ENCODE measurements at regions not wholly inside any gene's neighbourhood (a gene's known extent, or its start where the extent isn't known, plus 50 kb on each side); places are given as distances from the start of the nearest gene placed in this dataset.
"Not testable (repeated sequence)": the region's sequence is repeated elsewhere in the genome, so short reads cannot be mapped to it uniquely, and the experiment has no call there.

DNA sequence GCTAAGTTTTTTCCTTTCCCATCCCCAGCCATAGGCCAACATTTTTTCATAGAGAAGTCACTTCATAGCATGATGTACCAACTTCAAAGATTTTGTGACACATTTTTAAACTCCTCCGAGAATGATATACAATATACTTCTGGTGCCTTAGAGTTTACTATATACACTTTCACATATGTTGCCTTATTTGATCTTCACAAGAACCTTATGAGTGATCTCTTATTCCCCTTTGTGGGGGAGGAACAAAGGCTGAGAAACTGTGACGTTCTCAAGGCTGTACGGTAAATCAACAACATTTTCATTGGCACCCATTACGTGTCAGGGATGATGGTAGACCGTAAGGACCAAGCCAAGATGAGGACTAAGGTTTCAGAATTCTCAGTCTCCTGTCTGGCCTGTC, 130.0 kb downstream of the RFPL4B start:
- H3K36me3 ChIP-seq = no peaks in the 10 kb centered on the region

DNA sequence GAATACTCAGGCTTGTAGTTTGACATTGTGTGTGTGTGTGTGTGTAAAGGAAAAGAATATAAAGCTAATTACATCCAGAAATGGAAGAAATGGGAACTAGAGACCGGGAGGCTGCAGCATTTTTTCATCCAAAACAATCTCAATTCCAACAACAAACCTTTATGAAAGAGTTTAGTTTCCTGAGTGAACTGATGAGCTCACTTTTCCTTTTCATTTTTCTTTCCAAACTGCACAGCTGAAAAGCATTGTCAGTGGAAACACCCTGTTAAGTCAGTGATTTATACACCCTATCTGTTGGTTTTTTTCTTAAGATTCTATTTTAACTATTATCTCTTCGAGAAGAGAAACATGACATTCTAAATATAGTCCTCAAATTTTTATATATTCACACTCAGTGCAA, 130.9 kb downstream of the RFPL4B start:
- H3K9me3 ChIP-seq = no peaks in the 10 kb centered on the region
- no peaks in the 10 kb centered on the region for H3K4me1 ChIP-seq
- no peaks in the 10 kb centered on the region for H3K36me3 ChIP-seq
- no peak overlapping the region for H3K27ac ChIP-seq
- no peak for DNase-seq
- no peak overlapping the region for H3K4me3 ChIP-seq
- TF ChIP-seq, protein P1, sequence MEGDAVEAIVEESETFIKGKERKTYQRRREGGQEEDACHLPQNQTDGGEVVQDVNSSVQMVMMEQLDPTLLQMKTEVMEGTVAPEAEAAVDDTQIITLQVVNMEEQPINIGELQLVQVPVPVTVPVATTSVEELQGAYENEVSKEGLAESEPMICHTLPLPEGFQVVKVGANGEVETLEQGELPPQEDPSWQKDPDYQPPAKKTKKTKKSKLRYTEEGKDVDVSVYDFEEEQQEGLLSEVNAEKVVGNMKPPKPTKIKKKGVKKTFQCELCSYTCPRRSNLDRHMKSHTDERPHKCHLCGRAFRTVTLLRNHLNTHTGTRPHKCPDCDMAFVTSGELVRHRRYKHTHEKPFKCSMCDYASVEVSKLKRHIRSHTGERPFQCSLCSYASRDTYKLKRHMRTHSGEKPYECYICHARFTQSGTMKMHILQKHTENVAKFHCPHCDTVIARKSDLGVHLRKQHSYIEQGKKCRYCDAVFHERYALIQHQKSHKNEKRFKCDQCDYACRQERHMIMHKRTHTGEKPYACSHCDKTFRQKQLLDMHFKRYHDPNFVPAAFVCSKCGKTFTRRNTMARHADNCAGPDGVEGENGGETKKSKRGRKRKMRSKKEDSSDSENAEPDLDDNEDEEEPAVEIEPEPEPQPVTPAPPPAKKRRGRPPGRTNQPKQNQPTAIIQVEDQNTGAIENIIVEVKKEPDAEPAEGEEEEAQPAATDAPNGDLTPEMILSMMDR (IDR thresholded peaks at IDR 0.05) = no peak
- no peak for TF ChIP-seq POLR2A (IDR thresholded peaks at IDR 0.05)
- intact Hi-C loops (cut with DNase I; ENCODE audit: low total_unique reads) = no loop called here
- no peaks in the 10 kb centered on the region for H3K27me3 ChIP-seq

More for the DNA sequence above, 130.0 kb downstream of the RFPL4B start:
- no peak for DNase-seq
- Histone ChIP-seq H3K27me3 (no peaks in the 10 kb centered on the region), H3K27ac (no peak overlapping the region), H3K9me3 (no peaks in the 10 kb centered on the region), H3K4me3 (no peak overlapping the region), H3K4me1 (no peaks in the 10 kb centered on the region)
- intact Hi-C loops (cut with DNase I; ENCODE audit: low total_unique reads) = no loop called here
- TF ChIP-seq, protein P1 (IDR thresholded peaks at IDR 0.05) = no peak
- no peak for TF ChIP-seq POLR2A (IDR thresholded peaks at IDR 0.05)

DNA sequence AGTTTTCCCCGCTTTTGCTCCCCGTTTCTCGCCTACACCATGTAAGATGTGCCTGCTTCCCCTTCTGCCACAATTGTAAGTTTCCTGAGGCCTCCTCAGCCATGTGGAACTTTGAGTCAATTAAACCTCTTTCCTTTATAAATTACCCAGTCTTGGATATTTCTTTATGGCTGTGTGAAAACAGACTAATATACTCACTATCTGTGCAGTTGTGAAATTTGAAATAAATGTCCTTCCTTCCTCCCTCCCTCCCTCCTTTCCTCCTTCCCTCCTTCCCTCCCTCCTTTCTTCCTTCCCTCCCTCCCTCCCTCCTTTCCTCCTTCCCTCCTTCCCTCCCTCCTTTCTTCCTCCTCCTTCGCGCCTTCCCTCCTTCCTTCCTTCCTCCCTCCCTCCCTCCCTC, 132.8 kb downstream of the RFPL4B start:
- H3K4me1 ChIP-seq; H3K27me3 ChIP-seq; H3K9me3 ChIP-seq; H3K27ac ChIP-seq; H3K36me3 ChIP-seq; DNase-seq; H3K4me3 ChIP-seq; intact Hi-C loops (cut with DNase I; ENCODE audit: low total_unique reads): not testable (repeated sequence)

DNA sequence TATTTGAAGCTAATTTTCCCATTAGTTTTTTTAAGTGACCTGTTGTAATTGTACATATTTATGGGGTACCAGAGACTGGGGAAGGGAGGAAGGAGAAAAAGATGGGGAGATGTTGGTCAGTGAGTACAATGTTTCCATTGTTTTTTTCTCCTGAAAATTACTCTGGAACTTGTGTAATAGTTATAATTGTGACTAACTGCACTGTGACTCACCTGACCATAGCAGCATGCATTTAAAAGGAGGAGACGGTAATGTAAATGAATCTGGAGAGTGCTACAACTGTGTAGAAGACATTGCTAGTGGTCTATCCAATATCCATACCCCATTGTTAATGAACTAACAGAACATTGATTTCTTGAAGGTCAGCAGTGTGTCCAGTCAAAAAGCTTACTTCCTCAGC, 133.4 kb downstream of the RFPL4B start:
- no peak for DNase-seq
- Histone ChIP-seq H3K27ac (no peak overlapping the region), H3K27me3 (no peaks in the 10 kb centered on the region), H3K36me3 (no peaks in the 10 kb centered on the region), H3K4me3 (no peak overlapping the region), H3K4me1 (no peaks in the 10 kb centered on the region), H3K9me3 (no peaks in the 10 kb centered on the region)
- intact Hi-C loops (cut with DNase I; ENCODE audit: low total_unique reads) = no loop called here
- TF ChIP-seq POLR2A (IDR thresholded peaks at IDR 0.05) = no peak
- TF ChIP-seq, protein P1 (IDR thresholded peaks at IDR 0.05) = no peak

DNA sequence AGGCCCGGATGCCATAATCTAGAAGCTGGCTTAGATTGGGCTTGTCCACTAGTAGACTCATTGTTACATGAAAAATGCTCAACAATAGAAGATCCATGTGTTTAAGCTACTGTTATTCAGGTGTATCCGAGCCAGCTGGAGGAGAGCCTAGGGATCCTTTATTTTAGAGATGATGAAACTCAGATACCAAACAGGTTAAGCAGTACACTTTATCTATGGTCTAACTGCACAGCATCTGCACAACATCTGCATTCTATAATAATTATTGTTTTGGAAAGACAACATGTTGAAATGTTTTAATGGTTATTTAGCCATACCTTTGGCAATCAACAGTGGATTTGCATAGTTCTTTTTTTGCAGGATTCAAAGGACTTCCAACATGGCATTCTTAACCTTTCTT, 134.1 kb downstream of the RFPL4B start:
- no peak overlapping the region for H3K4me3 ChIP-seq
- TF ChIP-seq POLR2A (IDR thresholded peaks at IDR 0.05) = no peak
- TF ChIP-seq, protein P1 (IDR thresholded peaks at IDR 0.05) = no peak
- intact Hi-C loops (cut with DNase I; ENCODE audit: low total_unique reads) = no loop called here
- H3K9me3 ChIP-seq = no peaks in the 10 kb centered on the region
- no peaks in the 10 kb centered on the region for H3K27me3 ChIP-seq
- no peaks in the 10 kb centered on the region for H3K36me3 ChIP-seq
- no peaks in the 10 kb centered on the region for H3K4me1 ChIP-seq
- no peak for DNase-seq
- H3K27ac ChIP-seq = no peak overlapping the region

DNA sequence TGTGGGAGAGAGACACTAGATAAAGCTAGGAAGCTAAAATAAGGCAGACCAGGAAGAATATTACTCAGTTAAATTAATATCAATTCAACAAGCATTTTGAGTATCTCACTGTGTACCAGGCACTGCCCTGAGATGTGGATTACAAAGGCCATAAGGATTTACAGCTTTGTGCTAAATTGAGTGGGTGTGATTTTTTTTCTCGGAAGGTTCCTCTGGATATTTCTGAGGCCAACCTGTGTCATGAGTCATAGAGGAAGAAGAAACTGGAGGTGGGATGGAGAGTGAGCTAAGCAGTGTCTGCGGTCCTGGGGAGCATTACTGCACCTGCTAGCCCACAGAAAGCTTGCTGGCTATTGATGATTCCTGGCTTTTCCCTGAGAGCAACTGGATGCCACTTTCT, 135.2 kb downstream of the RFPL4B start:
- TF ChIP-seq, protein P1 (IDR thresholded peaks at IDR 0.05) = no peak
- no peak for TF ChIP-seq POLR2A (IDR thresholded peaks at IDR 0.05)
- DNase-seq = no peak
- H3K4me3 ChIP-seq = no peak overlapping the region
- no peaks in the 10 kb centered on the region for H3K4me1 ChIP-seq
- H3K9me3 ChIP-seq = no peaks in the 10 kb centered on the region
- intact Hi-C loops (cut with DNase I; ENCODE audit: low total_unique reads) = no loop called here
- H3K27me3 ChIP-seq = no peaks in the 10 kb centered on the region
- no peaks in the 10 kb centered on the region for H3K36me3 ChIP-seq
- H3K27ac ChIP-seq = no peak overlapping the region
